GM18868 (cell line): ENCODE measurements at regions not wholly inside any gene's neighbourhood (a gene's known extent, or its start where the extent isn't known, plus 50 kb on each side); places are given as distances from the start of the nearest gene placed in this dataset.

Source experiments
- ATAC-seq: cut with Tn5 transposase; IDR thresholded peaks from one replicate; pipeline ENCODE4 v1.9.1; 2021; ENCODE audit warnings: mild to moderate bottlenecking, moderate library complexity; ENCODE audit not compliant: unreplicated experiment

- ATAC-seq, result no peak
Observed at GRCh38 chr2:236688157-236688556, 118.5 kb downstream of the ACKR3 start.

GRCh38 chr2:236688563-236689392 is 119.2 kb downstream of the ACKR3 start:
- ATAC-seq, result no peak

GRCh38 chr2:236689393-236689700 is 119.7 kb downstream of the ACKR3 start:
- no peak for ATAC-seq

DNA sequence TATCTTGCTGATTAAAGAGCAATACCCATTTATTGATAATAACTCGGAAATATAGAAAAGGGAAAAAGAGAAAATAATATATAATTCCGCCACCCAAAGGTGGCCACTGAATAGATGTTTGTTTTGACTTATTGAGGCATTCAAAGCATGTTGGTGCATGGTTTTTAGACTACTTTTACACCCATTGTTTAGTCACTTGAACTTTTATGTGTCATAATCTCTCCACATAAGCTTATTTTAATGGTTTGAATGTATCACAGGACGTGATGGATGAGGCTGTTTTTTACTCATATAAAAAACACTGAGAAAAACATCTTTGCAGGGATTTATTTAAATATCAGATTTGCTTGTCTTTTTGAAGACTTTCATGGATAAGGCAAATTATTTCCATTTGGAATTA is 120.4 kb downstream of the ACKR3 start:
- no peak for ATAC-seq

- ATAC-seq, result no peak
Observed at GRCh38 chr2:236690726-236691125, 121.1 kb downstream of the ACKR3 start.

GRCh38 chr2:236691799-236692167 is 122.2 kb downstream of the ACKR3 start:
- ATAC-seq, result no peak

DNA sequence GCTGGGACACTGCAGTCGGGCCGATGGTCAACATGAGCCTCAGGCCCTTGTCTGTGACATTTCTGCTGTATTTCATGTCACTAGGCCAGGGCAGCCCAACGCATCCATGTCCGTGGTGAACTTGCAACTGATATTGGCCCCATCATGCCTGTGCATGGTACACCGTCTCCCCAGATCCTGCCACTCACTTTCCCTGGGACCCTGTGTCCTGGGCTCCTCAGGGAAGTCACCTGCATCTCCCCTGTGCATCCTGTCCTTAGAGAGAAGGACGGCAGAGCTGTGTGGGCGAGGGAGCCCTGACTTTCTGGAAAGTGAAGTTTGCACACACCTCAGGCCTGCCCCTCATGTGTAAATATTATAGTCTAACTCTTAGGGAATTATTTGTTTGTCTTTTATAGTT is 123.3 kb downstream of the ACKR3 start:
- no peak for ATAC-seq

GRCh38 chr2:236693531-236693930 is 123.9 kb downstream of the ACKR3 start:
- no peak for ATAC-seq

DNA sequence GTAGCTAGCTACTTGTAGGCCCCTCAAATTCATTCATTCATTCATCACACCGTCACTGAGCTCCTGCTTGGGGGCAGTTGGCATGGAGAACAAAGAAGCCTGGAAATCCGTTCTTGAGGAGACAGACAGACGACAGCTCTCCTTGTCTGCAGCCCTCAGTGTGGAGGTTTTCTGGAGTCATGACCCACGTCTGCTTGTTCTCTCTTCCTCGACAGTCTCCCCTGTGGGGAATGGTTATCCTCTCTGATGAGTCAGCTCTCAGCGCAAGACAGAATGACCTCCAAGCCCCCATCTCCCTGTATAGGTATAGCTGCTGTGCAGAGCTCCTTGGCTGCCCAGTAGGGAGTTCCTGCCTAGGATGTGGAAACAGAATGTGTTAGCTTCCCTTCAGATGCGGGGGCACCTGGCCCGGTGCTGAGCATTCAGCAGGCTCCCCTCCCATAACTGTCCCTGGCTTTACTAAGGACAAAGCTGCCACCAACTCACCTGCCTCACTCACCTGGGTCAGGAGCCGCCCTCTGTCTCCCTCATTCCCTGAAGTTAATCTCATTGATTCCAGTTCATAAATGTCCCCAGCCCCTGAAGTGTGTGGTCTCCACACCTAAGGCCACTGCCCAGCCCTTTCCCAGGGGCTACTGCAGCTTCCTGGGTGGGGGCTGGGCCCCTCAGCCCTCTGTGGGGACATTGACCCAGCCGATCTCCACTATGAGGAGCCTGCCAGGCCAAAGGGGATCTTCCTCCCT is 124.7 kb downstream of the ACKR3 start:
- ATAC-seq, result no peak

DNA sequence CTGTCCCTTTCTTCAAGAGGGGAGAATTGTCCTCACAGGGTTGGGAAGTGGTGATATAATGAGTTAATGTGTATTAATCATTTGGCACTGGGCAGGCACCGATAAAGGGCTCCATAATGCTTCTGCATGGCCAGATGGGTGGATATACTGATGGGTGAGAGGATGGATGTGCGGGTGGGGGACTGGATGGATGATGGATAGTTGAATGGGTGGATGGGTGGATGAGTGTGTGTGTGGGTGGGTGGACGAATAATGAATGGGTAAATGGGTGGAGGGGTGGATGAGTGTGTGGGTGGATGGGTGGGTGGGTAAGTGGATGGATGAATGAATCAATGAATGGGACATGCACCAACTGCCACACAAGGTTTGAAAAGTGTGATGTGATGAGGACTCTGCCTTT is 127.2 kb downstream of the ACKR3 start:
- no peak for ATAC-seq

DNA sequence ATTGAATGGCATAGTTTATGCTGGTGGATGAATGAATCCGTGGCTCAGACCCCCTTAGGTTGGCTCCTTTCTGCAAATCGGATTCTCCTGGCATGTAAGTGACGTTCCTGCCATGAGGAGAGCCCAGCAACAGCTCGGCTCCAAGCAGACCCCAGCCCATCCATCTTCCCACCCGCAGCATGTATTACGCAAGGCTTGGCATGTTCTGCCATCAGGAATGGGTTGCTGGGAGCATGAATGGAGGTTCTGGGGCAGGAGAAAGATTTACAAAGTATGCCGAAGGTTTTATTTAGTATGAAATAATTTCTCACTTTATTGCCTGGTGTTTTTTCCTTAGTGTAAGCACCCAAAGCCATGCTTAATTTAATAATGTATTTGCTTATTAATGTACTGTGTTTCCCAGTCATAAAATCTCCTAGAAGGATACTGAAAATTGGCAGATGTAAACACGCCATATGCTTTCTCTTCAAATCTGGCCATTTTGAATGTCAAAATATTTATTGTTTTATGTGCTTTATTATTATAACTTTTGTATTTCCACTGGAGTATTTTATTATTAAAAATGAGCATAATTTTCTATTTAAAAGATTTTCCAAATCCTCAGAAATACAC is 128.5 kb downstream of the ACKR3 start:
- ATAC-seq, result no peak

GRCh38 chr2:236700703-236701102 is 131.1 kb downstream of the ACKR3 start:
- no peak for ATAC-seq

DNA sequence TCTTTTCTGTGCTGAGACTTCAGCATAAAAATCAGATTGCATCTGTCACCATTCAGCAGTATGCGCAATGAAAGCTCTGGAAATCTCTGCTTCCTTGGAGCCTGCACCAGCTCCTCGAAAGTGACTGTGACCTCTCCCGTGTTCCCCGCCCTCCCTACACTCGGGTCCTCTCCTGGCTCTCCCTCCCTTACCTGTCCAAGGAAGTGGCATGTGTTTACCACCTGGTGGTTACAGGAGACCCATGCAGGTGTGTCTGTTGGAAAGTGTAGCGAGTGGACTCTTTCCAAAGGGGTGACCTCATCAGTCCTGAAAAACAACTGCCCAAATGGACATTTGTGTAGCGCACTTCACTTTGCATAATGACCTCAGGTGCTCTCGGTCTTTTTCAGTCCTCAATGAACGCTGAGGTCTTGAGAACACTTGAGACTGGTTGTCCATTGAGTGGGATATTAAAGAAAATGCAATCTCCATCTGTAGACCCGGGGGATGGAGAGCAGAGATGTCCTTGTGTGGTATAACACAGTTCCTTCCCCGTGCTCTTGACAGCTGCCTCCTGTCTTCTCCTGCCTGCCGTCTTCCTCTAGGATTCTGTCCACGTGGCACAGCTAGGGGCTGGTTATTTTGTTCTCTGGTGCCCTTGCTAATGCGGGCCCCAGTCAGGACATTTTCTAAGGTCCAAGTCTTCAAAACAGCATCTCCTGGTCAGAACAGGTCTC is 133.2 kb downstream of the ACKR3 start:
- ATAC-seq, result no peak

- ATAC-seq, result no peak
Observed at GRCh38 chr2:236703373-236703709, 133.7 kb downstream of the ACKR3 start.

GRCh38 chr2:236703906-236704305 is 134.3 kb downstream of the ACKR3 start:
- no peak for ATAC-seq

DNA sequence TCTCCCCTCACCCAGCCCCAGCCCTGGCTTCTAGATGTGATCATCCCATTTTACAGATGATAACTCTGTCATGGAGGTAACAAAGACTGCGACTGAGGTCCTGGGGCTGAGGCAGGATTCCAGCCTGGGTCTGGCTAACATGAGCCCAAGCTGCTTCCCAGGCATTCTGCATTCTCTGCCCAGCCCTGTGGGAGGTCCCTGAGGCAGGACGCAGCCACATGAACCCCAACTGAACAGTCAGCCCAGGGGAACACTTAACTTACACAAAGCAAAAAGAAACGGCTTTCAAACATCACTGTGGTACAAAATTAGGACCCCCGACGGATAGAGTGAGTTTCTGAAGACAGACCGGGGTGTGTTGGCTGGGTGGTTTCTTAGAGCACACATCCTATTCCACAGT is 135.3 kb downstream of the ACKR3 start:
- no peak for ATAC-seq

GRCh38 chr2:236705295-236706105 is 135.9 kb downstream of the ACKR3 start:
- ATAC-seq, result no peak

DNA sequence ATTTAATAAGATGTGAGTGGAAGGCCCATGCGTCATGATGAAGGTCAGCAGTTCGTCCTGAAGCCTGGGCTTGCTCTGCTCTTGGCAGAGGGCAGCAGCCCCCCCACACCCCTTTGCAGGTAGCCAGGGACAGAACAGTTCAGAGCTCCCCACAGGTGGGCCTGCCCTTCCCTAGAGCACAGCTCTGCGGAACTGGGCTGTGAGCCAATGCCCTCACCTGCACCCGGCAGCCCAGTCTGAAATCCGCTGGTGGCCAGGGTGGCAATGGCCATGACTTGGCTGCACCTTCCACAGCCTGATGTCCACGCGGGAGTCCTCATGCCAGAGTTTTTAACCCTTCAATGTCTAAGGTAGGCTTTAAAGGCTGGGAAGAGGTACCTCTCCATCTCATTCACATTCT is 136.7 kb downstream of the ACKR3 start:
- ATAC-seq, result no peak

DNA sequence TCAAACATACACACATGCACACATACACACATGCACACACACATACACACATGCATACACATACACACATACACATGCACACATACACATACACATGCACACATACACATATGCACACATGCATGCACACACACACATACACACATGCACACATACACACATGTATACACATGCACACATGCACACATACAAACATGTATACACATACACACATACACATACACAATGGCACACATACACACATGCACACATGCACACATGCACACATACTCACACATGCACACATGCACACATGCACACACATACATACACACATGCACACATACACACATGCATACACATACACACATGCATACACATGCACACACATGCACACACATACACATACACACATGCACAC is 137.2 kb downstream of the ACKR3 start:
- ATAC-seq, result no peak

DNA sequence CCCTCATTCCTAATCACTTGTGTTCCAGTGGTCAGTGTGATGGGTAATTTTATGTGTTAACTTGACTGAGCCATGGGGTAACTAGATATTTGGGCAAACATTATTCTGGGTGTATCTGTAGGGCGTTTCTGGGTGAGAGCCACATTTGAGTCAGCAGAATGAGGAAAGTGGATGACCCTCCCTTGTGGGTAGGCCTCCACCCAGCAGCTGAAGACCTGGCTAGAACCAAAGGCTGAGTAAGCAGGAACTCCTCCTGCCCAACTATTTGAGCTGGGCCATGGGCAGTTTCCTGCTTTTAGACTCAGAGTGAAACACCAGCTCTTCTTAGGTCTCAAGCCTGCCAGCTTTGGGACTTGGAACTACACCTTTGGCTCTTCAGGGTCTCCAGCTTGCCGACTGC is 141.8 kb downstream of the ACKR3 start:
- ATAC-seq, result no peak

- ATAC-seq, result no peak
Observed at GRCh38 chr2:236712304-236712703, 142.7 kb downstream of the ACKR3 start.
